Astrocyte (in vitro differentiated cells and primary cell): ENCODE measurements at regions not wholly inside any gene's neighbourhood (a gene's known extent, or its start where the extent isn't known, plus 50 kb on each side); places are given as distances from the start of the nearest gene placed in this dataset.

ENCODE experiments used
- DNase-seq: peaks from one replicate; pipeline ENCODE4 v3.0.0-alpha.2; 2010; ENCODE audit warnings: low read depth
- FAIRE-seq: peaks from 2 replicates; lab custom pipeline; 2011; peaks lifted over from hg19 to GRCh38; lab: Jason Lieb, UNC
- H2AFZ ChIP-seq: 2 replicates; pipeline ENCODE4 v1.6.0; 2012; ENCODE audit warnings: low read depth, low read length, inconsistent platforms
- H3K27ac ChIP-seq: 2 replicates; pipeline ENCODE4 v1.5.1; 2011; ENCODE audit warnings: low read depth, low read length, inconsistent platforms
- H3K27me3 ChIP-seq: 2 replicates; pipeline ENCODE4 v1.6.0; 2011; ENCODE audit warnings: low read length, inconsistent platforms; ENCODE audit not compliant: insufficient read depth
- H3K36me3 ChIP-seq: 2 replicates; pipeline ENCODE4 v1.5.1; 2011; ENCODE audit warnings: low read length, inconsistent platforms; ENCODE audit not compliant: insufficient read depth
- H3K4me1 ChIP-seq: 2 replicates; pipeline ENCODE4 v1.5.1; 2011; ENCODE audit warnings: low read length, inconsistent platforms; ENCODE audit not compliant: insufficient read depth
- H3K4me2 ChIP-seq: 2 replicates; pipeline ENCODE4 v1.6.0; 2012; ENCODE audit warnings: low read length, inconsistent platforms
- H3K4me3 ChIP-seq: 2 replicates; pipeline ENCODE4 v1.5.1; 2011; ENCODE audit warnings: low read depth, mild to moderate bottlenecking, low read length, inconsistent platforms; ENCODE audit not compliant: insufficient read depth
- H3K79me2 ChIP-seq: 2 replicates; pipeline ENCODE4 v1.6.0; 2012; ENCODE audit warnings: mild to moderate bottlenecking, low read length, inconsistent platforms; ENCODE audit not compliant: insufficient read depth
- H3K9ac ChIP-seq: 2 replicates; pipeline ENCODE4 v1.6.0; 2012; ENCODE audit warnings: mild to moderate bottlenecking, low read length, inconsistent platforms
- H3K9me3 ChIP-seq: 2 replicates; pipeline ENCODE4 v1.5.1; 2012; ENCODE audit warnings: low read depth, mild to moderate bottlenecking, low read length, inconsistent platforms; ENCODE audit not compliant: insufficient read depth
- H4K20me1 ChIP-seq: 2 replicates; pipeline ENCODE4 v1.6.0; 2012; ENCODE audit warnings: low read length, inconsistent platforms; ENCODE audit not compliant: insufficient read depth
- H3K27ac Mint-ChIP-seq: one replicate; pipeline ENCODE4 v1.8.0; 2021; ENCODE audit warnings: mild to moderate bottlenecking, mixed read lengths; ENCODE audit not compliant: unreplicated experiment
- H3K27me3 Mint-ChIP-seq: one replicate; pipeline ENCODE4 v1.8.0; 2021; ENCODE audit warnings: low read depth, mixed read lengths; ENCODE audit not compliant: unreplicated experiment
- H3K36me3 Mint-ChIP-seq: one replicate; pipeline ENCODE4 v1.8.0; 2021; ENCODE audit warnings: low read depth, mixed read lengths; ENCODE audit not compliant: unreplicated experiment
- H3K4me1 Mint-ChIP-seq: one replicate; pipeline ENCODE4 v1.8.0; 2021; ENCODE audit warnings: low read depth, mixed read lengths; ENCODE audit not compliant: unreplicated experiment
- H3K4me3 Mint-ChIP-seq: one replicate; pipeline ENCODE4 v1.8.0; 2021; ENCODE audit warnings: mild to moderate bottlenecking, moderate library complexity, mixed read lengths; ENCODE audit not compliant: unreplicated experiment
- H3K9me3 Mint-ChIP-seq: one replicate; pipeline ENCODE4 v1.8.0; 2021; ENCODE audit warnings: mild to moderate bottlenecking, mixed read lengths; ENCODE audit not compliant: unreplicated experiment
- CTCF ChIP-seq: IDR thresholded peaks from 2 replicates; pipeline ENCODE4 v1.5.1; 2011; ENCODE audit warnings: low read depth, mild to moderate bottlenecking, inconsistent platforms, low read length, moderate library complexity; ENCODE audit not compliant: insufficient read depth
- EZH2 ChIP-seq: IDR thresholded peaks from 2 replicates; pipeline ENCODE4 v1.6.1; 2012; ENCODE audit warnings: mild to moderate bottlenecking, low read length, inconsistent platforms; ENCODE audit not compliant: insufficient read depth

- no peak overlapping the region for H3K4me3 ChIP-seq
- H3K27ac ChIP-seq: no peak overlapping the region
- no peaks in the 10 kb centered on the region for H3K36me3 ChIP-seq
- H3K4me2 ChIP-seq: no peak overlapping the region
- Mint-ChIP-seq H3K36me3 (peaks cover 1% of the 10 kb centered on the region), H3K4me3 (no peak overlapping the region), H3K4me1 (peaks cover 14% of the 10 kb centered on the region), H3K27ac (no peak overlapping the region), H3K27me3 (no peaks in the 10 kb centered on the region), H3K9me3 (no peaks in the 10 kb centered on the region)
- no peaks in the 10 kb centered on the region for H4K20me1 ChIP-seq
- no peaks in the 10 kb centered on the region for H3K4me1 ChIP-seq
- TF ChIP-seq CTCF: no peak
- TF ChIP-seq EZH2: no peak
- H3K9me3 ChIP-seq: no peaks in the 10 kb centered on the region
- H3K27me3 ChIP-seq: no peaks in the 10 kb centered on the region
- FAIRE-seq (no peak), DNase-seq (no peak)
- H3K9ac ChIP-seq: no peak overlapping the region
- H3K79me2 ChIP-seq: no peaks in the 10 kb centered on the region
- no peak overlapping the region for H2AFZ ChIP-seq
Measured at GRCh38 chr5:124278636-124279035, 467.8 kb downstream of the ZNF608 start.

- H3K27ac ChIP-seq: no peak overlapping the region
Measured at GRCh38 chr5:124277767-124278545, 468.5 kb downstream of the ZNF608 start.

More at GRCh38 chr5:124277767-124278545, 468.5 kb downstream of the ZNF608 start:
- H3K4me3 Mint-ChIP-seq: no peak overlapping the region
- Histone ChIP-seq H2AFZ (no peak overlapping the region), H3K4me3 (no peak overlapping the region), H4K20me1 (no peaks in the 10 kb centered on the region), H3K4me2 (no peak overlapping the region), H3K36me3 (no peaks in the 10 kb centered on the region), H3K9ac (no peak overlapping the region), H3K27me3 (no peaks in the 10 kb centered on the region), H3K9me3 (no peaks in the 10 kb centered on the region), H3K79me2 (no peaks in the 10 kb centered on the region), H3K4me1 (no peaks in the 10 kb centered on the region)
- no peaks in the 10 kb centered on the region for H3K9me3 Mint-ChIP-seq
- H3K27me3 Mint-ChIP-seq: no peaks in the 10 kb centered on the region
- DNase-seq: no peak
- H3K27ac Mint-ChIP-seq: no peak overlapping the region
- no peak for FAIRE-seq
- TF ChIP-seq EZH2 (no peak), CTCF (no peak)
- peaks cover 1% of the 10 kb centered on the region for H3K36me3 Mint-ChIP-seq
- H3K4me1 Mint-ChIP-seq: peaks cover 14% of the 10 kb centered on the region
